ENCODE measurements at regions not wholly inside any gene's neighbourhood (a gene's known extent, or its start where the extent isn't known, plus 50 kb on each side); places are given as distances from the start of the nearest gene placed in this dataset.
A peak's percentile ranks its signal among the peaks of the same experiment; 100 is the strongest.

DNA sequence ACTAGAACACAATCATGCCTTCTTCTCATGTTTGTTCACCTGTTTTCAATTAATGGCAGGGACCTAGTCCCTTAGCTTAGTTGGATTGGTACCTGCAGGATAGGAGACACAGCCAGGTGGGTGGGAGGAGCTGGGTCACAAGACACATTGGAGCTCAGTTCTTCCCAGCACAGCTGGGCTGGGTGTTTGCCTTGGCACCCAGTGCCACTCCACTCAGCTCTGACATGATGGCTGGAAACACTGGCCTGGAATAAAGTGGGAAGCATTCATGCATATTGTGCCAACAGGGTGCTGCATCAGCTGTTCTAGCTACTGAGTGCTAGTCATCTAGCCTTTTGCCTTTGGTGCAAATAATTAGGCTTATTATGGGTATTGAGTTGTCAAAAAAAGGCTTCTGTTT is 226.1 kb downstream of the PTEN start:
- intact Hi-C loops (cut with micrococcal nuclease; ENCODE audit: unreplicated experiment) = no loop called here
- H3K36me3 Mint-ChIP-seq (ENCODE audit: insufficient read depth, unreplicated experiment) = no peaks in the 10 kb centered on the region
- no peak overlapping the region for H3K27ac Mint-ChIP-seq (ENCODE audit: unreplicated experiment)
- H3K27me3 ChIP-seq (replicated peaks; ENCODE audit: control insufficient read depth, insufficient read depth, low read length) = no peaks in the 10 kb centered on the region
- peaks cover 5% of the 10 kb centered on the region; the same call in 1 of the 2 replicates for H3K4me1 ChIP-seq
- DNase-seq = no peak
- peaks cover 6% of the 10 kb centered on the region for H3K4me1 Mint-ChIP-seq (ENCODE audit: low read depth, unreplicated experiment)
- H3K27me3 Mint-ChIP-seq (ENCODE audit: insufficient read depth, unreplicated experiment) = no peaks in the 10 kb centered on the region
- ChIA-PET CTCF (no interaction called here), POLR2A (no interaction called here)
- H3K9me3 ChIP-seq = no peaks in the 10 kb centered on the region
- H3K36me3 ChIP-seq (ENCODE audit: control insufficient read depth, insufficient read depth, low read length) = no peaks in the 10 kb centered on the region
- TF ChIP-seq, protein P1, sequence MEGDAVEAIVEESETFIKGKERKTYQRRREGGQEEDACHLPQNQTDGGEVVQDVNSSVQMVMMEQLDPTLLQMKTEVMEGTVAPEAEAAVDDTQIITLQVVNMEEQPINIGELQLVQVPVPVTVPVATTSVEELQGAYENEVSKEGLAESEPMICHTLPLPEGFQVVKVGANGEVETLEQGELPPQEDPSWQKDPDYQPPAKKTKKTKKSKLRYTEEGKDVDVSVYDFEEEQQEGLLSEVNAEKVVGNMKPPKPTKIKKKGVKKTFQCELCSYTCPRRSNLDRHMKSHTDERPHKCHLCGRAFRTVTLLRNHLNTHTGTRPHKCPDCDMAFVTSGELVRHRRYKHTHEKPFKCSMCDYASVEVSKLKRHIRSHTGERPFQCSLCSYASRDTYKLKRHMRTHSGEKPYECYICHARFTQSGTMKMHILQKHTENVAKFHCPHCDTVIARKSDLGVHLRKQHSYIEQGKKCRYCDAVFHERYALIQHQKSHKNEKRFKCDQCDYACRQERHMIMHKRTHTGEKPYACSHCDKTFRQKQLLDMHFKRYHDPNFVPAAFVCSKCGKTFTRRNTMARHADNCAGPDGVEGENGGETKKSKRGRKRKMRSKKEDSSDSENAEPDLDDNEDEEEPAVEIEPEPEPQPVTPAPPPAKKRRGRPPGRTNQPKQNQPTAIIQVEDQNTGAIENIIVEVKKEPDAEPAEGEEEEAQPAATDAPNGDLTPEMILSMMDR (IDR thresholded peaks at IDR 0.05; ENCODE audit: insufficient read depth in 1 of 2, low read depth in 1 of 2, low read length in 1 of 2, severe bottlenecking in 1 of 2, unreplicated experiment in 1 of 2) = no peak
- H3K9me3 Mint-ChIP-seq (ENCODE audit: unreplicated experiment) = no peaks in the 10 kb centered on the region
- no peak overlapping the region for H3K4me3 ChIP-seq (ENCODE audit: low read depth, low read length)
- H3K4me3 Mint-ChIP-seq (ENCODE audit: unreplicated experiment) = no peak overlapping the region
- BruUV-seq (replicated peaks) = no TSS peak

DNA sequence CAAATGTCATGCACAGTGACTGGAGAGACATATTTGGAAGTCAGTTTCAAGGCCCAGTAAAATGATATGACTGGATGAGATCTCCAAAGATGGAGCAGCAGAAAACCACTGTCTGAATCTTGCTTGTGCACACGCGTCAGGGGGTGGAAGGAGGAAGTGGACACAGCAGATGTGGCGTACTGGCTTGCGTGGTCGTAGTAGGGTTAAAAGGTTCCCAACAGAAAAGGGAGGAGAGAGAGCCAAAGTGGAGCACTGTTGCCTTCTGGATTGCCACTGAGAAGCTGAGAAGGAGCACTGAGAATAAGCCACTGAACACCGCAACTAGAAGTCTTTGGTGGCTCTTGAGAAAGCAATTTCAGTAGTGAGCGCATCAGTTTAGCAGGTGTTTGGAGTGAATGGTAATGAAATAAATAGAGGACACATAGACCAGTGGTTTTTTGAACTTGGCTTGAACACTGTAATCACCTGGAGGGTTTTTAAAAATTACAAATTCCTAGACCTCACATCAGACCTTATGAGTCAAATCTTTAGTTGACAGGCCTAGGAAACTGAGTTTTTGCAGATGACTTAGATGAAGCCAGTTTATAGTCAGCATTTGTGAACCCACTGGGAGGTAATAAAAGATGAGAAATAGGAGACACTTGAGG is 227.3 kb downstream of the PTEN start:
- TF ChIP-seq, protein P1 (IDR thresholded peaks at IDR 0.05; ENCODE audit: insufficient read depth in 1 of 2, low read depth in 1 of 2, low read length in 1 of 2, severe bottlenecking in 1 of 2, unreplicated experiment in 1 of 2) = no peak
- POLR2A ChIA-PET = interaction anchor here (0.9 kb wide), 1 partner anchor 228 kb away, joined by 3 read pairs; no protein-coding TSS in a partner anchor
- Histone ChIP-seq H3K4me3 (ENCODE audit: low read depth, low read length) (no peak overlapping the region), H3K4me1 (peaks cover 5% of the 10 kb centered on the region; the same call in 1 of the 2 replicates), H3K9me3 (no peaks in the 10 kb centered on the region), H3K27me3 (replicated peaks; ENCODE audit: control insufficient read depth, insufficient read depth, low read length) (no peaks in the 10 kb centered on the region), H3K36me3 (ENCODE audit: control insufficient read depth, insufficient read depth, low read length) (no peaks in the 10 kb centered on the region)
- intact Hi-C loops (cut with micrococcal nuclease; ENCODE audit: unreplicated experiment) = no loop called here
- Mint-ChIP-seq H3K27ac (ENCODE audit: unreplicated experiment) (peak overlapping the region; percentile 60), H3K9me3 (ENCODE audit: unreplicated experiment) (no peaks in the 10 kb centered on the region), H3K27me3 (ENCODE audit: insufficient read depth, unreplicated experiment) (no peaks in the 10 kb centered on the region), H3K4me3 (ENCODE audit: unreplicated experiment) (no peak overlapping the region), H3K36me3 (ENCODE audit: insufficient read depth, unreplicated experiment) (no peaks in the 10 kb centered on the region), H3K4me1 (ENCODE audit: low read depth, unreplicated experiment) (peaks cover 6% of the 10 kb centered on the region)
- no peak for DNase-seq
- no TSS peak for BruUV-seq (replicated peaks)
- CTCF ChIA-PET = no interaction called here

DNA sequence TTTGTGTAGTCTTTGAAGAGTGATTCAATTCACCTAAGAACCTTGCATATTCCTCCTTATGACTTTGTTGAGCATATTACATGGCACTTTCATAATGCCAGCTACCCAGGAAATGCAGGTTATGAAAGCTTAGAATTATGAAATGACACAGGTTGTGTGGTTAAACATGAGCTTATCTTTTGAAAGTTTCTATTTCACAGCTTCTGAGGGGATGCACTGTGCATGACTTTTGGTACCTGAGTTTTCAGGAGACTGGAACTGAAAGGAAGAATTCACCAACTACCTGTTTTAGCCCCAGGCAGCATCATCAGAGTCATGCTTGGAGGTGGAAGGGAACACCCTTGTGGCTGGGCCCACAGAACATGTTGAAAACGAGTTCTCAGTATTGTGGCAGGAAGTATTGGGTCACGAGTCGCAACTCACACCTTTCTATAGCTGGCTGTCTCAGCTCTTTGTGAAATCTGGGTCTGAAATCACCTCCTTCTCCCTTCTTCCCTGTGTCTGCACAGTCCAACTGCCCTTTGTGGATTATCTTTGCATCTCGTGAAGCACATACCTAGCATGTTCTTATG is 228.2 kb downstream of the PTEN start:
- Mint-ChIP-seq H3K36me3 (ENCODE audit: insufficient read depth, unreplicated experiment) (no peaks in the 10 kb centered on the region), H3K27me3 (ENCODE audit: insufficient read depth, unreplicated experiment) (no peaks in the 10 kb centered on the region), H3K4me1 (ENCODE audit: low read depth, unreplicated experiment) (peaks cover 6% of the 10 kb centered on the region), H3K4me3 (ENCODE audit: unreplicated experiment) (no peak overlapping the region), H3K9me3 (ENCODE audit: unreplicated experiment) (no peaks in the 10 kb centered on the region), H3K27ac (ENCODE audit: unreplicated experiment) (peak overlapping the region; percentile 60)
- TF ChIP-seq, protein P1 (IDR thresholded peaks at IDR 0.05; ENCODE audit: insufficient read depth in 1 of 2, low read depth in 1 of 2, low read length in 1 of 2, severe bottlenecking in 1 of 2, unreplicated experiment in 1 of 2) = no peak
- H3K36me3 ChIP-seq (ENCODE audit: control insufficient read depth, insufficient read depth, low read length) = no peaks in the 10 kb centered on the region
- H3K9me3 ChIP-seq = no peaks in the 10 kb centered on the region
- intact Hi-C loops (cut with micrococcal nuclease; ENCODE audit: unreplicated experiment) = no loop called here
- peaks cover 5% of the 10 kb centered on the region; the same call in 1 of the 2 replicates for H3K4me1 ChIP-seq
- DNase-seq = peak in 1 of 2 experiments; percentile 6
- POLR2A ChIA-PET = interaction anchor here (0.9 kb wide), 1 partner anchor 229 kb away, joined by 3 read pairs; no protein-coding TSS in a partner anchor
- no TSS peak for BruUV-seq (replicated peaks)
- no peak overlapping the region for H3K4me3 ChIP-seq (ENCODE audit: low read depth, low read length)
- no peaks in the 10 kb centered on the region for H3K27me3 ChIP-seq (replicated peaks; ENCODE audit: control insufficient read depth, insufficient read depth, low read length)
- CTCF ChIA-PET = no interaction called here
